Mammary epithelial cell (primary cell): ENCODE measurements at regions not wholly inside any gene's neighbourhood (a gene's known extent, or its start where the extent isn't known, plus 50 kb on each side); places are given as distances from the start of the nearest gene placed in this dataset.
A peak's percentile ranks its signal among the peaks of the same experiment; 100 is the strongest.

Source experiments
- CTCF ChIP-seq, 2 donors: IDR thresholded peaks in 1 of 2; conservative IDR thresholded peaks in 1 of 2; 2 replicates each; pipeline ENCODE4 v1.5.1; 2011 to 2012; ENCODE audit warnings: inconsistent platforms in 2 of 2, low read length in 2 of 2, mild to moderate bottlenecking in 2 of 2, control low read depth in 1 of 2, low read depth in 1 of 2; ENCODE audit not compliant: insufficient read depth in 1 of 2; ENCODE audit errors: extremely low read depth in 1 of 2
- EZH2 ChIP-seq: IDR thresholded peaks from 2 replicates; pipeline ENCODE4 v1.6.1; 2012; ENCODE audit warnings: low read length, inconsistent platforms, borderline replicate concordance

GRCh38 chr15:89003865-89004725 is 84.2 kb upstream of the ABHD2 start:
- TF ChIP-seq CTCF (conservative IDR thresholded peaks at IDR 0.05 in 1 of 2, IDR thresholded peaks at IDR 0.05 in 1 of 2; ENCODE audit: extremely low read depth in 1 of 2, insufficient read depth in 1 of 2, low read depth in 1 of 2, low read length in 2 of 2) (peak in 1 of 2 donors; percentile 16), EZH2 (no peak)
